ENCODE measurements at regions not wholly inside any gene's neighbourhood (a gene's known extent, or its start where the extent isn't known, plus 50 kb on each side); places are given as distances from the start of the nearest gene placed in this dataset.

- TF ChIP-seq PRDM15 (CRISPR knock-in tag; IDR thresholded peaks at IDR 0.05) (no peak), E2F5 (CRISPR knock-in tag; IDR thresholded peaks at IDR 0.05) (no peak), EMX1 (CRISPR knock-in tag; IDR thresholded peaks at IDR 0.05) (no peak), NR2C2 (CRISPR knock-in tag; IDR thresholded peaks at IDR 0.05) (no peak), MAX (CRISPR knock-in tag; IDR thresholded peaks at IDR 0.05) (no peak), CREM (CRISPR knock-in tag; IDR thresholded peaks at IDR 0.05) (no peak), ZNF317 (CRISPR knock-in tag; IDR thresholded peaks at IDR 0.05; ENCODE audit: borderline replicate concordance, low read depth) (no peak), ZNF671 (CRISPR knock-in tag; IDR thresholded peaks at IDR 0.05) (no peak), IRF2 (CRISPR knock-in tag; IDR thresholded peaks at IDR 0.05; ENCODE audit: borderline replicate concordance, low read depth) (no peak), STAT6 (CRISPR knock-in tag; conservative IDR thresholded peaks at IDR 0.05; ENCODE audit: low read depth) (no peak), ELF4 (CRISPR knock-in tag; IDR thresholded peaks at IDR 0.05; ENCODE audit: low read depth) (no peak), ZNF396 (CRISPR knock-in tag; IDR thresholded peaks at IDR 0.05; ENCODE audit: borderline replicate concordance) (no peak)
Observed at GRCh38 chr4:170529748-170530722, 440.3 kb upstream of the AADAT start (continued).

- POLR2A ChIA-PET, result interaction anchor here (0.6 kb wide), 1 partner anchor 810 kb away, joined by 3 read pairs; no protein-coding TSS in a partner anchor
- TF ChIP-seq ETV6 (CRISPR knock-in tag; IDR thresholded peaks at IDR 0.05) (no peak), CREM (CRISPR knock-in tag; IDR thresholded peaks at IDR 0.05) (no peak), ATF1 (CRISPR knock-in tag; IDR thresholded peaks at IDR 0.05) (no peak), MLX (CRISPR knock-in tag; IDR thresholded peaks at IDR 0.05) (no peak)
- CTCF ChIA-PET, result no interaction called here
- ATAC-seq (no peak), DNase-seq (ENCODE audit: low spot score) (no peak)
- Mint-ChIP-seq H3K27me3 (ENCODE audit: low read depth) (no peaks in the 10 kb centered on the region), H3K4me3 (no peak overlapping the region), H3K36me3 (no peaks in the 10 kb centered on the region), H3K27ac (no peak overlapping the region), H3K9me3 (peaks cover 3% of the 10 kb centered on the region; the same call in 1 of the 2 replicates), H3K4me1 (peaks cover 7% of the 10 kb centered on the region)
Observed at GRCh38 chr4:170526471-170526870, 436.7 kb upstream of the AADAT start.
